Epithelial cell of esophagus (primary cell): ENCODE measurements at regions not wholly inside any gene's neighbourhood (a gene's known extent, or its start where the extent isn't known, plus 50 kb on each side); places are given as distances from the start of the nearest gene placed in this dataset.

ENCODE experiments used
- DNase-seq: peaks from one replicate; pipeline ENCODE4 v3.0.0; 2010; ENCODE audit warnings: low read depth
- H3K4me3 ChIP-seq: 2 replicates; pipeline ENCODE4 v1.5.1; 2011; ENCODE audit warnings: mild to moderate bottlenecking, low read length, control low read depth
- TF ChIP-seq, protein P1 (sequence below): IDR thresholded peaks from 2 replicates; pipeline ENCODE4 v1.5.1; 2011; ENCODE audit warnings: low read depth, mild to moderate bottlenecking, low read length, control low read depth, inconsistent platforms; ENCODE audit not compliant: insufficient read depth; ENCODE audit errors: missing control alignments

GRCh38 chr2:215651412-215651811, 215.5 kb upstream of the FN1 start:
- TF ChIP-seq, protein P1, sequence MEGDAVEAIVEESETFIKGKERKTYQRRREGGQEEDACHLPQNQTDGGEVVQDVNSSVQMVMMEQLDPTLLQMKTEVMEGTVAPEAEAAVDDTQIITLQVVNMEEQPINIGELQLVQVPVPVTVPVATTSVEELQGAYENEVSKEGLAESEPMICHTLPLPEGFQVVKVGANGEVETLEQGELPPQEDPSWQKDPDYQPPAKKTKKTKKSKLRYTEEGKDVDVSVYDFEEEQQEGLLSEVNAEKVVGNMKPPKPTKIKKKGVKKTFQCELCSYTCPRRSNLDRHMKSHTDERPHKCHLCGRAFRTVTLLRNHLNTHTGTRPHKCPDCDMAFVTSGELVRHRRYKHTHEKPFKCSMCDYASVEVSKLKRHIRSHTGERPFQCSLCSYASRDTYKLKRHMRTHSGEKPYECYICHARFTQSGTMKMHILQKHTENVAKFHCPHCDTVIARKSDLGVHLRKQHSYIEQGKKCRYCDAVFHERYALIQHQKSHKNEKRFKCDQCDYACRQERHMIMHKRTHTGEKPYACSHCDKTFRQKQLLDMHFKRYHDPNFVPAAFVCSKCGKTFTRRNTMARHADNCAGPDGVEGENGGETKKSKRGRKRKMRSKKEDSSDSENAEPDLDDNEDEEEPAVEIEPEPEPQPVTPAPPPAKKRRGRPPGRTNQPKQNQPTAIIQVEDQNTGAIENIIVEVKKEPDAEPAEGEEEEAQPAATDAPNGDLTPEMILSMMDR, result no peak
- DNase-seq, result no peak

DNA sequence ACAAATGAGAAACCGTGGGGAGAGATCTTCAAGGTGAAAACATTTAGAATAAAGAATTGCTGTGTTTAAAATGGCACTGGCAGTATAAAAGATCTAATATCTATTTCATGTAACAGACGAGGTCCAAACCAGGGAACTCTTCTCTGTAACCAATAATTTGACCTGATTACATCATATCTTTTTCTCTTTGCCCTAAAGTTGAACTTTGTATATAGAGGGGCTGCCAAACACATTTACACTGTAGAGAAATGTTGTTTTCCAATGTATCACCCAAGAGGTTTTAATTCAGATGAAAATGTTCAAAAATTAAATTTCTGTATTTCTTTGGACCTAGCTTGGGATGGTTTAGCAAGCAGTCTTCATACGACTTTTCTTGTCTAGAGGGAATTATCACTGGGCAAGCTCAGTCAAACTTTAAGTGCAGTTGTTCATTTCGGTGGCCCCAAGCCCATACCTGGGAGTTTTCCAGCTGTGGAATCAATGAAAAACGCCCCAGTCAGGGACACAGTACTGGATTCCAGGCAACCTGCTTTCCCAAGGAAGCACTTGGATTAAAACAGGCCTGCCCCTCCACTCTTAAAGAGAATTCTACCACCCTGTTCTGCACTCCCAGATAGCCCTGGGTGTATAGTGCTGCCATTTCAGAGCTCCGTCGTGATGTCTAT, 208.5 kb upstream of the FN1 start:
- H3K4me3 ChIP-seq, result no peak overlapping the region
- TF ChIP-seq, protein P1, result no peak
- no peak for DNase-seq

More at GRCh38 chr2:215651412-215651811, 215.5 kb upstream of the FN1 start:
- H3K4me3 ChIP-seq, result no peak overlapping the region

- TF ChIP-seq, protein P1, result no peak
- no peak overlapping the region for H3K4me3 ChIP-seq
Measured at GRCh38 chr2:215638687-215639086, 202.8 kb upstream of the FN1 start.

GRCh38 chr2:215637651-215638050, 201.8 kb upstream of the FN1 start:
- DNase-seq, result no peak

More at GRCh38 chr2:215638687-215639086, 202.8 kb upstream of the FN1 start:
- no peak for DNase-seq

DNA sequence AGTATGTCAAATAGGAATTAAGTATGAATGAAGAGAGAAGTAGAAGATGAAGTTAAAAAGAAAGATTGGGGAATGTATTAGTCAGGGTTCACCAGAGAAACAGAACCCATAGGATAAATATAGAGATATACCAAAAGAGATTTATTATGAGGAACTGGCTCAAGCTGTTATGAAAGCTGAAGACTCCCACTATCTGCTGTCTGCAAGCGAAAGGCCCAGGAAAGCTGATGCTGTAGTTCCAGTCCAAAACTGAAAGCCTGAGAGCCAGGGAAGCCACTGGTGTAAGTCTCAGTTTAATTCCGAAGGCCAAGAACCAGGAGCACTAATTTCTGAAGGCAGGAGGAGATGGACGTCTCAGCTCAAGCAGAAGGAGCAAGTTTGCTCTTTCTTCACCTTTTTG, 200.9 kb upstream of the FN1 start:
- TF ChIP-seq, protein P1, result no peak
- no peak overlapping the region for H3K4me3 ChIP-seq
- no peak for DNase-seq

More at GRCh38 chr2:215637651-215638050, 201.8 kb upstream of the FN1 start:
- TF ChIP-seq, protein P1, result no peak
- no peak overlapping the region for H3K4me3 ChIP-seq

DNA sequence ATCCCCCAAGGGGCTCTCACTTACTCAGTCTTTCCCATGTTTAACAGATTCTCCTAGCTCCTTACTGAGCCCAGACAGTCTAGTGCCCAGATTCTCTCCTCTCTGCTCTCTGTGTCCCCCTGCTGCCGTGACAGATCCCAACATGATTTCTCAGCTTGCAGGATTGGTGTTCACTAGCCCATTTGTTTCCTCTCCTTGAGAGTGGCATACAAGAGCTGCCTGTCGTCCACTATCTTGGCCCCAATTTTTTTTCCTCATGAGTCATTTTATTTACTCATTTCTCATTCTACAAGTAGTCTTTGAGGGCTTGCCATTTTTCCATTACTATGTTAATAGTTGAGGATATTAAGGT, 199.9 kb upstream of the FN1 start:
- H3K4me3 ChIP-seq, result no peak overlapping the region
- peak; percentile 71 for DNase-seq
- TF ChIP-seq, protein P1, result peak; percentile 32
